IMR-90 (cell line): ENCODE measurements at regions not wholly inside any gene's neighbourhood (a gene's known extent, or its start where the extent isn't known, plus 50 kb on each side); places are given as distances from the start of the nearest gene placed in this dataset.

Experiments
- ATAC-seq: fragments of 200-7000 bp; cut with Tn5 transposase; 2 replicates; pipeline ENCODE4 v1.9.1; 2020; ENCODE audit warnings: low read depth, mild to moderate bottlenecking, moderate library complexity
- BruUV-seq: library from RNA; stranded (reverse); fragments of 400-500 nt; replicated peaks from 2 replicates; lab custom pipeline; 2021; lab: Mats Ljungman, UMichigan
- CTCF ChIA-PET: fragments of 300-600 bp; formaldehyde crosslinking; extraction: SDS; loops from one replicate; lab custom pipeline; 2021; ENCODE audit warnings: antibody characterized with exemption; lab: Yijun Ruan, JAX
- POLR2A ChIA-PET: fragments of 300-600 bp; sonication (Branson Sonifier 250); formaldehyde crosslinking; loops from one replicate; lab custom pipeline; 2022; ENCODE audit warnings: antibody characterized with exemption; ENCODE audit not compliant: unreplicated experiment; lab: Charles Lee
- DNase-seq: peaks from one replicate; pipeline ENCODE4 v3.0.0; 2013
- H2AFZ ChIP-seq: replicated peaks from 2 replicates; pipeline ENCODE3; 2013; ENCODE audit warnings: low read length, mild to moderate bottlenecking; ENCODE audit not compliant: poor library complexity
- H2AK5ac ChIP-seq: 2 replicates; pipeline ENCODE4 v1.6.1; 2013; ENCODE audit warnings: low read depth, low read length, inconsistent platforms
- H2AK9ac ChIP-seq: replicated peaks from 2 replicates; pipeline ENCODE3; 2013; ENCODE audit warnings: mild to moderate bottlenecking, low read depth, low read length, moderate library complexity; ENCODE audit not compliant: poor library complexity
- H2BK120ac ChIP-seq: 2 replicates; pipeline ENCODE4 v1.6.1; 2013; ENCODE audit warnings: low read depth, low read length, inconsistent platforms
- H2BK15ac ChIP-seq: 3 replicates; pipeline ENCODE4 v1.6.1; 2013; ENCODE audit warnings: low read depth, low read length, inconsistent platforms
- H2BK20ac ChIP-seq: 2 replicates; pipeline ENCODE4 v1.6.1; 2013; ENCODE audit warnings: low read depth, mild to moderate bottlenecking, inconsistent platforms, low read length, moderate library complexity
- H2BK5ac ChIP-seq: 2 replicates; pipeline ENCODE4 v1.6.1; 2013; ENCODE audit warnings: mild to moderate bottlenecking, low read depth, low read length, inconsistent platforms; ENCODE audit not compliant: poor library complexity, severe bottlenecking
- H3K14ac ChIP-seq: replicated peaks from 2 replicates; pipeline ENCODE4 v1.6.1; 2013; ENCODE audit warnings: low read depth, low read length, inconsistent platforms
- H3K18ac ChIP-seq: 2 replicates; pipeline ENCODE4 v1.6.1; 2013; ENCODE audit warnings: low read depth, low read length, control low read depth
- H3K23ac ChIP-seq: 2 replicates; pipeline ENCODE4 v1.6.1; 2013; ENCODE audit warnings: low read depth, low read length, inconsistent platforms
- H3K27ac ChIP-seq: 2 replicates; pipeline ENCODE4 v1.5.1; 2013; ENCODE audit warnings: mild to moderate bottlenecking, control low read depth, low read length; ENCODE audit not compliant: insufficient read depth
- H3K27me3 ChIP-seq: 2 replicates; pipeline ENCODE4 v1.6.1; 2013; ENCODE audit warnings: low read length; ENCODE audit not compliant: control insufficient read depth, insufficient read depth
- H3K36me3 ChIP-seq: 2 replicates; pipeline ENCODE4 v1.6.1; 2013; ENCODE audit warnings: low read length, mixed read lengths; ENCODE audit not compliant: control insufficient read depth, insufficient read depth
- H3K4ac ChIP-seq: 2 replicates; pipeline ENCODE4 v1.6.1; 2013; ENCODE audit warnings: low read depth, low read length, inconsistent platforms
- H3K4me1 ChIP-seq: 2 replicates; pipeline ENCODE4 v1.6.1; 2013; ENCODE audit warnings: low read length, mixed read lengths; ENCODE audit not compliant: control insufficient read depth, insufficient read depth
- H3K4me2 ChIP-seq: 2 replicates; pipeline ENCODE4 v1.6.1; 2013; ENCODE audit warnings: low read depth, mild to moderate bottlenecking, control low read depth, low read length, moderate library complexity
- H3K4me3 ChIP-seq: 2 replicates; pipeline ENCODE4 v1.5.1; 2013; ENCODE audit warnings: low read depth, mild to moderate bottlenecking, control low read depth, low read length, moderate library complexity; ENCODE audit not compliant: insufficient read depth
- H3K56ac ChIP-seq: 2 replicates; pipeline ENCODE4 v1.6.1; 2013; ENCODE audit warnings: low read length, inconsistent platforms; ENCODE audit not compliant: insufficient read depth; ENCODE audit errors: extremely low read depth
- H3K79me1 ChIP-seq, 2 experiments: 2 replicates each; pipeline ENCODE4 v1.6.1; 2013; ENCODE audit warnings: low read length in 2 of 2, inconsistent platforms in 1 of 2, low read depth in 1 of 2
- H3K9ac ChIP-seq: 2 replicates; pipeline ENCODE4 v1.6.1; 2013; ENCODE audit warnings: low read depth, low read length, control low read depth
- H3K9me1 ChIP-seq: 2 replicates; pipeline ENCODE4 v1.6.1; 2013; ENCODE audit warnings: low read length, inconsistent platforms; ENCODE audit not compliant: insufficient read depth
- H3K9me3 ChIP-seq: 2 replicates; pipeline ENCODE4 v1.6.1; 2013; ENCODE audit warnings: low read length; ENCODE audit not compliant: control insufficient read depth, insufficient read depth
- H4K20me1 ChIP-seq: 2 replicates; pipeline ENCODE4 v1.6.1; 2013; ENCODE audit warnings: low read length, inconsistent platforms; ENCODE audit not compliant: insufficient read depth
- H4K5ac ChIP-seq: 2 replicates; pipeline ENCODE4 v1.6.1; 2013; ENCODE audit warnings: mild to moderate bottlenecking, low read depth, low read length, control low read depth
- H4K8ac ChIP-seq, 2 experiments: 2 replicates each; pipeline ENCODE4 v1.6.1; 2013; ENCODE audit warnings: low read depth in 2 of 2, low read length in 2 of 2, control low read depth in 1 of 2, inconsistent platforms in 1 of 2
- H4K91ac ChIP-seq: 2 replicates; pipeline ENCODE4 v1.6.1; 2013; ENCODE audit warnings: low read depth, low read length, inconsistent platforms; ENCODE audit not compliant: insufficient read depth
- BHLHE40 ChIP-seq: fragments of 150-350 bp; IDR thresholded peaks from 2 replicates; pipeline ENCODE4 v1.6.1; 2016; ENCODE audit warnings: mild to moderate bottlenecking, low read depth, low read length
- CHD1 ChIP-seq: IDR thresholded peaks from 2 replicates; pipeline ENCODE4 v1.6.1; 2012; ENCODE audit warnings: low read depth, low read length, improper control_type of control experiment
- MXI1 ChIP-seq: IDR thresholded peaks from 2 replicates; pipeline ENCODE4 v1.6.1; 2012; ENCODE audit warnings: low read depth, mild to moderate bottlenecking, low read length, moderate library complexity, borderline replicate concordance
- POLR2A ChIP-seq: IDR thresholded peaks from 2 replicates; pipeline ENCODE4 v1.6.1; 2012; ENCODE audit warnings: mild to moderate bottlenecking, low read depth, low read length
- RAD21 ChIP-seq: IDR thresholded peaks from 2 replicates; pipeline ENCODE4 v1.6.1; 2012; ENCODE audit warnings: low read length, improper control_type of control experiment
- RFX5 ChIP-seq: IDR thresholded peaks from 2 replicates; pipeline ENCODE4 v1.8.0; 2012; ENCODE audit warnings: low read depth, mild to moderate bottlenecking, low read length, moderate library complexity
- WGBS, 2 experiments: methylation state at CpG; one replicate each; pipeline versions ENCODE4 v1.1.5 to v1.1.7; 2013; ENCODE audit warnings: missing lambda C conversion rate in 2 of 2; ENCODE audit not compliant: insufficient read length in 1 of 2; ENCODE audit errors: extremely low coverage in 2 of 2; 5-methylcytosine and 5-hydroxymethylcytosine counted together
- dilution Hi-C: fragments of 300-500 bp; cut with HindIII; formaldehyde crosslinking; loops from one replicate; pipeline ENCODE4 v1.14.3; 2018; ENCODE audit warnings: low sequenced_read_pairs; ENCODE audit not compliant: unreplicated experiment
- in situ Hi-C: fragments of 300-500 bp; cut with MboI; formaldehyde crosslinking; loops from 3 replicates; pipeline ENCODE4 v1.14.3; 2019; ENCODE audit warnings: low sequenced_read_pairs, inconsistent platforms, mixed read lengths
- intact Hi-C: fragments of 100-400 bp; cut with micrococcal nuclease; formaldehyde crosslinking; loops from 2 replicates; pipeline ENCODE4 v1.10.0; 2022
- TF ChIP-seq, protein P1 (sequence below): conservative IDR thresholded peaks from 2 replicates; pipeline ENCODE4 v1.5.1; 2012; ENCODE audit warnings: mild to moderate bottlenecking, low read depth, low read length, improper control_type of control experiment
- TF ChIP-seq, protein P2 (sequence below): fragments of 150-350 bp; IDR thresholded peaks from 2 replicates; pipeline ENCODE4 v1.6.1; 2016; ENCODE audit warnings: low read depth, mild to moderate bottlenecking, low read length, moderate library complexity, borderline replicate concordance

DNA sequence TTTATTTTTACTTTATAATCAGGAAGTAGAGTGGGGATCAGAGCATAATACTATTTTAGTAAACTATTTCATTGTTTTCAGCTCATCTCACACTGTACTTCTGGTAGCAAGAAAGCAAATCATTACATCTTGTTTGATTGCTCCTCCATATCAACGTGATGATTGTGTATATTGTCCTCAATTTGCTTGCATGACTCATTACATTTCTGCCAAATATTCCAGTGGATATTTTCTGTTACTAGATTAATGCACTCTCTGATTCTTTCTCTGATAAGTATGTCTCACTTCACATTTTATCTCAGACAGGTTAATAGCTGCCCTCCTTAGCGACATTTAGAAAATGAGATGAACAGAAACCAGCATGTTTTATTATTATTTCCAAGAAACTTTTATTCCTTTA is 1145.3 kb downstream of the OTOL1 start:
- Histone ChIP-seq H2AFZ (no peak overlapping the region), H4K5ac (no peak overlapping the region), H2BK15ac (no peak overlapping the region), H2AK5ac (no peak overlapping the region), H3K9me3 (0 out of 2 replicates have a peak, but pooled peaks cover 1% of the 10 kb centered on the region), H4K8ac (no peak overlapping the region), H4K20me1 (no peaks in the 10 kb centered on the region), H3K18ac (no peak overlapping the region), H3K27me3 (no peaks in the 10 kb centered on the region), H3K4me2 (no peak overlapping the region), H2AK9ac (no peak overlapping the region), H2BK5ac (no peak overlapping the region), H3K36me3 (no peaks in the 10 kb centered on the region), H4K91ac (no peak overlapping the region), H2BK120ac (no peak overlapping the region), H3K27ac (no peak overlapping the region), H3K56ac (no peak overlapping the region), H3K23ac (no peak overlapping the region), H2BK20ac (no peak overlapping the region), H3K14ac (no peak overlapping the region), H3K79me1 (no peaks in the 10 kb centered on the region), H3K4me3 (no peak overlapping the region), H3K4me1 (no peaks in the 10 kb centered on the region), H3K9ac (no peak overlapping the region), H3K4ac (no peak overlapping the region), H3K9me1 (no peaks in the 10 kb centered on the region)
- intact Hi-C loops, result no loop called here
- TF ChIP-seq BHLHE40 (no peak), POLR2A (no peak), RAD21 (no peak), CHD1 (no peak), MXI1 (no peak), RFX5 (no peak)
- TF ChIP-seq, protein P1, sequence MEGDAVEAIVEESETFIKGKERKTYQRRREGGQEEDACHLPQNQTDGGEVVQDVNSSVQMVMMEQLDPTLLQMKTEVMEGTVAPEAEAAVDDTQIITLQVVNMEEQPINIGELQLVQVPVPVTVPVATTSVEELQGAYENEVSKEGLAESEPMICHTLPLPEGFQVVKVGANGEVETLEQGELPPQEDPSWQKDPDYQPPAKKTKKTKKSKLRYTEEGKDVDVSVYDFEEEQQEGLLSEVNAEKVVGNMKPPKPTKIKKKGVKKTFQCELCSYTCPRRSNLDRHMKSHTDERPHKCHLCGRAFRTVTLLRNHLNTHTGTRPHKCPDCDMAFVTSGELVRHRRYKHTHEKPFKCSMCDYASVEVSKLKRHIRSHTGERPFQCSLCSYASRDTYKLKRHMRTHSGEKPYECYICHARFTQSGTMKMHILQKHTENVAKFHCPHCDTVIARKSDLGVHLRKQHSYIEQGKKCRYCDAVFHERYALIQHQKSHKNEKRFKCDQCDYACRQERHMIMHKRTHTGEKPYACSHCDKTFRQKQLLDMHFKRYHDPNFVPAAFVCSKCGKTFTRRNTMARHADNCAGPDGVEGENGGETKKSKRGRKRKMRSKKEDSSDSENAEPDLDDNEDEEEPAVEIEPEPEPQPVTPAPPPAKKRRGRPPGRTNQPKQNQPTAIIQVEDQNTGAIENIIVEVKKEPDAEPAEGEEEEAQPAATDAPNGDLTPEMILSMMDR, result no peak
- TF ChIP-seq, protein P2, sequence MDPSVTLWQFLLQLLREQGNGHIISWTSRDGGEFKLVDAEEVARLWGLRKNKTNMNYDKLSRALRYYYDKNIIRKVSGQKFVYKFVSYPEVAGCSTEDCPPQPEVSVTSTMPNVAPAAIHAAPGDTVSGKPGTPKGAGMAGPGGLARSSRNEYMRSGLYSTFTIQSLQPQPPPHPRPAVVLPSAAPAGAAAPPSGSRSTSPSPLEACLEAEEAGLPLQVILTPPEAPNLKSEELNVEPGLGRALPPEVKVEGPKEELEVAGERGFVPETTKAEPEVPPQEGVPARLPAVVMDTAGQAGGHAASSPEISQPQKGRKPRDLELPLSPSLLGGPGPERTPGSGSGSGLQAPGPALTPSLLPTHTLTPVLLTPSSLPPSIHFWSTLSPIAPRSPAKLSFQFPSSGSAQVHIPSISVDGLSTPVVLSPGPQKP, result no peak
- ATAC-seq (no peak), DNase-seq (peak; percentile 4)
- dilution Hi-C loops, result no loop called here
- ChIA-PET CTCF (no interaction called here), POLR2A (no interaction called here)
- no CpG with 5 or more reads among the region's 2 CpGs for WGBS, 2 experiments
- BruUV-seq, result no TSS peak
- in situ Hi-C loops, result no loop called here
